WTC11 (cell line): ENCODE measurements at regions not wholly inside any gene's neighbourhood (a gene's known extent, or its start where the extent isn't known, plus 50 kb on each side); places are given as distances from the start of the nearest gene placed in this dataset.

Experiments
- ESRRA ChIP-seq: sonication (generic); formaldehyde crosslinking; IDR thresholded peaks from 2 replicates; pipeline ENCODE4 v1.8.1; 2022; ENCODE audit warnings: mild to moderate bottlenecking, missing genetic modification reagents, borderline replicate concordance
- GTF2I ChIP-seq: fragments of 250-450 bp; sonication (Bioruptor Pico); conservative IDR thresholded peaks from 2 replicates; pipeline ENCODE4 v1.4.0; 2021; ENCODE audit warnings: mild to moderate bottlenecking
- TF ChIP-seq, protein P1 (sequence below): sonication (generic); formaldehyde crosslinking; conservative IDR thresholded peaks from 2 replicates; pipeline ENCODE4 v1.8.1; 2022; ENCODE audit warnings: mild to moderate bottlenecking, missing genetic modification reagents

DNA sequence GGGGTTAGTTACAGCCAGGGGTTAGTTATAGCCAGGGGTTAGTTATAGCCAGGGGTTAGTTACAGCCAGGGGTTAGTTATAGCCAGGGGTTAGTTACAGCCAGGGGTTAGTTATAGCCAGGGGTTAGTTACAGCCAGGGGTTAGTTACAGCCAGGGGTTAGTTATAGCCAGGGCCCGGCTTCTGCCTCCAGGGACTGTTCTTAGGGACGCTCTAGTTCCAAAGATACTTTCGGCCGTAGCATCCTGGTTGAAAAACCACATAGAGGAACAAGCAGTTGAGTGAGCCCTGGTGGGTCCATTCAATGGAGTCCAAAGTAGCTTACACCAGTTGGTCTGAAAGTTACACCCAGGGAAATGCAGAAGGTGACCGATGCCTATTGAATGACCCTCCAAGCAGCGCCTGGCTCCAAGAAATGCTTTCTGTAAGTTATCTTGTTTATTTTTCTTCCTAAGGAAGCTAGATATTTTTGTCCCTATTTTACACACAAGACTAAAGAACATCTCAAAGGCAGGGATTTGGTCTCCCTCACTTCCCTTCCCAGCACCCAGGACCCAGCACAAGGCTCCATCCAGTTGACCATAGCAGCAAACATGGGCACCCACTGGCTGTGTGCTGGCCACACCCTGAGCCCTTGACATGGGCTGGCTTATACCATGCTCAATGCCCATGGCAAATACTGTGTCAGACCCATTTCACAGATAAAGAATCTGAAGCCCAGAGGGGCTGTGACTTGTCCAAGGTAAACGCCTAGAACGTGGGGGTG is 49.7 kb upstream of the SHISAL1 start (continued):
- TF ChIP-seq GTF2I (CRISPR knock-in tag) (no peak), ESRRA (CRISPR knock-in tag) (no peak)
- TF ChIP-seq, protein P1, sequence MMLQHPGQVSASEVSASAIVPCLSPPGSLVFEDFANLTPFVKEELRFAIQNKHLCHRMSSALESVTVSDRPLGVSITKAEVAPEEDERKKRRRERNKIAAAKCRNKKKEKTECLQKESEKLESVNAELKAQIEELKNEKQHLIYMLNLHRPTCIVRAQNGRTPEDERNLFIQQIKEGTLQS (CRISPR knock-in tag) = no peak
